ENCODE measurements at regions not wholly inside any gene's neighbourhood (a gene's known extent, or its start where the extent isn't known, plus 50 kb on each side); places are given as distances from the start of the nearest gene placed in this dataset.

DNA sequence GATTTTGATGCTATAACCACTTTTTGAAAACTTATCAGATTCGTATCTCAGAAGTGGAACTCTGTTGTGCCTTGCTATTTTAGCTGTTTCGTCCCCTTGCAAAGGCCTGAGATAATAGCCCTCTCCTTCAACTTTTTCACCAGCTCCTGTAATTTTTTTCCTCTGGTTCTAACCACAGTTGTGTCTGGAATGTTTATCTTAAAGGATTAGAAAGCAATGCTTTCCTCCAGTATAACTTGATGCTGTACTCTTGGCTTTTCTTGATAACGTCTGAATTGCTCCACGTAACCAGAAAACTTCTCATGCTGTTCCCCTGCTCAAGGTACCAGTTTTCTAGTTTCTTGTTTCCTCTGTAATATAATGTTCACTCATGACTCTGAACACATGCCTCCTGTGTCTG, 209.4 kb downstream of the DTWD2 start:
- Mint-ChIP-seq H3K4me3 (no peak overlapping the region), H3K36me3 (ENCODE audit: low read depth) (no peaks in the 10 kb centered on the region)

DNA sequence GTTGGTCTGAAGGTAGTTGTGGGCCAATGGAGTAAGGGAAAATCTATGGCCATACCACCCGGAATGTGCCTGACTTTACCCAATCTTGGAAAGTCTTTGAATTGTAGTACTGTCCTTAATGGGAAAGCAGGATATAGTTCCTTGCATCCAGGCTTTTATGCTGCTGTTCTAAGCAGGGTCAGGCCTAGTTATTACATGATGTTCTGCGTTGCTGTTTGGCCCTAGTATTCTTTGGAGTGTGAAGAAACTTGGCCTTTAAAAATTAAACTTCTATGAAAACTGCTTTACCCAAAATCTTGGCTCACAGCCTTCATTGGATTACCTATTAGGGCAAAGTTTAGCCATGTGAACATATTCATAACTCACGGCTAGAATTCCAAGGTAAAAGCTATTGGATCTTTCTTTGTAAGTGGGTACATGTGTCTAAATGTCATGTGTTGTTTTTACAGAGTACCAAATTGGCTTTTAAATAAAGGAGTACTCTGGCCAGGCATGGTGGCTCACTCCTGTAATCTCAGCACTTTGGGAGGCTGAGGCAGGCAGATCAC, 211.1 kb downstream of the DTWD2 start:
- Mint-ChIP-seq H3K27ac (no peak overlapping the region), H3K36me3 (ENCODE audit: low read depth) (no peaks in the 10 kb centered on the region), H3K27me3 (peaks cover 7% of the 10 kb centered on the region), H3K4me3 (no peak overlapping the region), H3K9me3 (no peaks in the 10 kb centered on the region), H3K4me1 (no peaks in the 10 kb centered on the region)
- no peak for ATAC-seq (replicated peaks)

More for the DNA sequence above, 209.4 kb downstream of the DTWD2 start:
- Mint-ChIP-seq H3K9me3 (no peaks in the 10 kb centered on the region), H3K4me1 (no peaks in the 10 kb centered on the region), H3K27me3 (peaks cover 7% of the 10 kb centered on the region), H3K27ac (no peak overlapping the region)
- no peak for ATAC-seq (replicated peaks)

DNA sequence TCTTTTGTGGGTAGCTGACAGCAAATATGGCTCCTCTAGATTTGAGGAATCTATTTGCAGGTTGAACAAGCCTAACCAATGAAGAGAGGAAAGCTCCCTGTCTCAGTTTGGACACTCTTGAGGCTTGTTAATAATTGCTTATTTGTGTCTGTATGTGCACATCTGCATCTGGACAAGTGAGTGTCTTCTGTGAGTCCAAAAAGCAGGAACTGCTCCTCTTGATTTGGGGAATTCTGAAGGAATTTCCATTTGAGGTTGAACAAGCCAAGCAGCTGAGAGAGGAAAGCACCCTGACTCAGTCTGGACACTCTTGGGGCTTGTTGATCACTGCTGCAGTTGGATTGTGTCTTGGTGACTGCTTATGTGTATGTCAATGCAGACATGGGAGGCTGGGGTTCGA, 211.6 kb downstream of the DTWD2 start:
- no peak overlapping the region for H3K4me3 Mint-ChIP-seq
- no peak overlapping the region for H3K27ac Mint-ChIP-seq
- ATAC-seq (replicated peaks) = no peak
- peaks cover 8% of the 10 kb centered on the region for H3K27me3 Mint-ChIP-seq
- no peaks in the 10 kb centered on the region for H3K4me1 Mint-ChIP-seq
- no peaks in the 10 kb centered on the region for H3K36me3 Mint-ChIP-seq (ENCODE audit: low read depth)
- H3K9me3 Mint-ChIP-seq = peaks cover under 1% of the 10 kb centered on the region

DNA sequence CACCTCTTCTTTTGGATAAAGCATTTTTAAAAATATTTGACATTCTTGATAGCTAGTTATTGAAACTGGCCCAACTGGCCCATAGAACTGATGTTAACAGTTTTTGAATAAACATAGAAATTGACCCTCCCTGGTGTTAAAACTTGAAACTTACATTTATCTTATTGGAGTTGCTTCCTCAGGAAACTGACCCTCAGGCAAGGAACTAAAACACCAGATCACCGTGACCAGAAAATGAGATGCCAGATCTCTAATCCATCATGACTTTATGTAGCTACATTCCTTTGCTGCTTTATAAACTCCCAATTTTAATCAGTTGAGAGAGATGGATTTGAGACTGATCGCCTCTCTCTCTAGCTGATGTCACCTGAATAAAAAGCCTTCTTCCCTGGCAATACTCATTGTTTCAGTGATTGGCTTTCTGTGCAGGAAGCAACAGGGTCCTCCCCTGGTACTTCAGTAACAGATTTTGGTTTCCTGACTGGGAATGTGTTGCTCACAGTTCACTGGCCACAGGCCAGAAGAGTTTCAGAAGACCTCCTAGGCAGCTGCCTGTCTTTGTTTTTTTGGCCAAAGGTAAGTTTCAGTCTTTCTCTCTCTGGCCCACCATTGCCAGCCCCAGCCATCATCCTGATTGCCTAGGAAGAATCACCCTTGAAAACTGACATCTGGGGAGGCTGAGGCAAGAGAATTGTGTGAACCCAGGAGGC, 212.4 kb downstream of the DTWD2 start:
- no peak overlapping the region for H3K27ac Mint-ChIP-seq
- peaks cover 13% of the 10 kb centered on the region for H3K27me3 Mint-ChIP-seq
- peaks cover 6% of the 10 kb centered on the region for H3K9me3 Mint-ChIP-seq
- no peak overlapping the region for H3K4me3 Mint-ChIP-seq
- ATAC-seq (replicated peaks) = no peak
- H3K4me1 Mint-ChIP-seq = no peaks in the 10 kb centered on the region
- no peaks in the 10 kb centered on the region for H3K36me3 Mint-ChIP-seq (ENCODE audit: low read depth)

GRCh38 chr5:118768607-118769175, 219.7 kb downstream of the DTWD2 start:
- Mint-ChIP-seq H3K4me1 (no peaks in the 10 kb centered on the region), H3K27ac (no peak overlapping the region), H3K36me3 (ENCODE audit: low read depth) (no peaks in the 10 kb centered on the region), H3K27me3 (peaks cover 8% of the 10 kb centered on the region), H3K4me3 (no peak overlapping the region), H3K9me3 (peaks cover 6% of the 10 kb centered on the region)
- ATAC-seq (replicated peaks) = no peak

DNA sequence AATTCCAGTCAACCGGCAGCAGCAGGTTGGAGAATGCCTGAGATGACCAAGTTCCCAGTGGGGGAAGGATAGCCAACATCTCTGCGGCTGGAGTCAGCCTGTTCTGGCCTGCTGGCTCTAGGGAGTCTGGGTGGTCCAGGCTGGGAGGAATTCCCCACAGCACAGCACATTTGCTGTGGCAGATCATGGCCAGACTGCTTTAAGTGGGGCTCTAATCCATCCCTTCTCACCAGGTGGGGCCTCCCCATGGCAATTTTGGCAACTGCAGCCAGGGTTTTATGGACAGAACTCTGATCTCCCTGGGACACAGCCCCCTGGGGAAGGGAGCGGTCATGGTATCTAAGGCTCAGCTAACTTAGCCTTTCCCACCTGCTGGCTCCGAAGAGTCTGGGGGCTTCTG, 226.1 kb downstream of the DTWD2 start:
- H3K9me3 Mint-ChIP-seq = no peaks in the 10 kb centered on the region
- no peaks in the 10 kb centered on the region for H3K36me3 Mint-ChIP-seq (ENCODE audit: low read depth)
- no peak overlapping the region for H3K27ac Mint-ChIP-seq
- no peaks in the 10 kb centered on the region for H3K4me1 Mint-ChIP-seq
- ATAC-seq (replicated peaks) = no peak
- no peak overlapping the region for H3K4me3 Mint-ChIP-seq
- H3K27me3 Mint-ChIP-seq = peaks cover 4% of the 10 kb centered on the region

- no peaks in the 10 kb centered on the region for H3K9me3 Mint-ChIP-seq
- no peaks in the 10 kb centered on the region for H3K36me3 Mint-ChIP-seq (ENCODE audit: low read depth)
- peaks cover 4% of the 10 kb centered on the region for H3K27me3 Mint-ChIP-seq
- H3K4me1 Mint-ChIP-seq = no peaks in the 10 kb centered on the region
- H3K27ac Mint-ChIP-seq = no peak overlapping the region
- no peak for ATAC-seq (replicated peaks)
- no peak overlapping the region for H3K4me3 Mint-ChIP-seq
These were observed 226.5 kb downstream of the DTWD2 start for GRCh38 chr5:118761814-118762213.

DNA sequence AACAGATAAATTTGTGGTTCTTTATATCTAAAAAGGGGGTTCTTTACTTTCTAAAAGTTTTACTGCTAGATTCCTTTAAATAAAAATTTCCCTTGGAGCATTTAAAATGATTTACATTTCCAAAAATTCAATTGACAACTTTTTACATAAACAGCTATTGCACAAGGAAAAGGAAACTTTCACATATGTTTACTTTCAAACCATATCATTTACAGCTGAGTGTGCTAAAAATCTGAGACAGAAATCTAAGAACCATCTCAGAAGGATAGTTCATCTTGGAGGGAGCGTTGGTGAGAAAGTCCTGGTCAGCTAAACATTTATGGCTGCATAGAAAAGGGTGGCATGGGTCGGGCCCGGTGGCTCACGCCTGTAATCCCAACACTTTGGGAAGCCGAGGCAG, 235.4 kb downstream of the DTWD2 start:
- Mint-ChIP-seq H3K36me3 (ENCODE audit: low read depth) (no peaks in the 10 kb centered on the region), H3K4me1 (no peaks in the 10 kb centered on the region), H3K4me3 (no peak overlapping the region), H3K27ac (no peak overlapping the region), H3K9me3 (peaks cover 4% of the 10 kb centered on the region), H3K27me3 (peaks cover 6% of the 10 kb centered on the region)
- no peak for ATAC-seq (replicated peaks)

GRCh38 chr5:118736396-118736795, 252.0 kb downstream of the DTWD2 start:
- peaks cover 3% of the 10 kb centered on the region for H3K27me3 Mint-ChIP-seq
- peaks cover 13% of the 10 kb centered on the region for H3K9me3 Mint-ChIP-seq
- no peaks in the 10 kb centered on the region for H3K4me1 Mint-ChIP-seq
- H3K36me3 Mint-ChIP-seq (ENCODE audit: low read depth) = no peaks in the 10 kb centered on the region
- no peak for ATAC-seq (replicated peaks)
- no peak overlapping the region for H3K27ac Mint-ChIP-seq
- no peak overlapping the region for H3K4me3 Mint-ChIP-seq

GRCh38 chr5:118733394-118733793, 255.0 kb downstream of the DTWD2 start:
- no peak overlapping the region for H3K27ac Mint-ChIP-seq
- no peak for ATAC-seq (replicated peaks)
- H3K36me3 Mint-ChIP-seq (ENCODE audit: low read depth) = no peaks in the 10 kb centered on the region
- H3K4me3 Mint-ChIP-seq = no peak overlapping the region
- H3K9me3 Mint-ChIP-seq = peaks cover 7% of the 10 kb centered on the region
- H3K4me1 Mint-ChIP-seq = no peaks in the 10 kb centered on the region
- peaks cover 3% of the 10 kb centered on the region for H3K27me3 Mint-ChIP-seq

DNA sequence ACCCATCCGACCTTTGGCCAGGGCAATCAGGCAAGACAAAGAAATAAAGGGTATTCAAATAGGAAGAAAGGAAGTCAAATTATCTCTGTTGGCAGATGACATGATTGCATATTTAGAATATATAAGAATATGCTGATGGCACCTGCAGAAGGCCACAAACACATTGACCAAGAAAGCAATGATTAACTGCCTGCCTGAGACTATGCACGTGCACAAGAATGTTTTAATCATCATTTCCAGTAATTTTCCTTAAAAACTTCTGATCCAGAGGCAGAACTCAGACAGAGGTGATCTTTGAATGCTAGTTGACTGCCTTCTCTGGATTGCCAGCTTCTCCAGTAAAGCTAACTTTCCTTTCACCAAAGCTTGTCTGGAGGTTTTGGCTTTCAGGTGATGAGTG, 260.2 kb downstream of the DTWD2 start:
- H3K36me3 Mint-ChIP-seq (ENCODE audit: low read depth) = no peaks in the 10 kb centered on the region
- H3K4me3 Mint-ChIP-seq = no peak overlapping the region
- H3K27me3 Mint-ChIP-seq = no peaks in the 10 kb centered on the region
- ATAC-seq (replicated peaks) = no peak
- no peaks in the 10 kb centered on the region for H3K4me1 Mint-ChIP-seq
- H3K9me3 Mint-ChIP-seq = no peaks in the 10 kb centered on the region
- no peak overlapping the region for H3K27ac Mint-ChIP-seq

DNA sequence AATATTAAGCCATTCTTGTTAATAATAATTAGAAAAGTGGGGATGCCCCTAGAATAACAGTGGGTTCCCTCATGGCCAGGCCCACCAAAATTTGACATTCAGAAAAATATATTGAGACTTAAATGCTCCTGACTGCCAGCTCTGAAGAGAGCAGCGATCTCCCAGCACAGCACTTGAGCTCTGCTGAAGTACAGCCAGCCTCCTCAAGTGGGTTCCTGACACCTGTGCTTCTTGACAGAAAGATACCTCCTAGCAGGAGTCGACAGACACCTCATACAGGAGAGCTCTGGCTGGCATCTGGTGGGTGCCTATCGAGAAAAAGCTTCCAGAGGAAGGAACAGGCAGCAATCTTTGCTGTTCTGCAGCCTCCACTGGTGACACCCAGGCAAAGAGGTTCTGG, 261.5 kb downstream of the DTWD2 start:
- no peaks in the 10 kb centered on the region for H3K27me3 Mint-ChIP-seq
- H3K36me3 Mint-ChIP-seq (ENCODE audit: low read depth) = no peaks in the 10 kb centered on the region

DNA sequence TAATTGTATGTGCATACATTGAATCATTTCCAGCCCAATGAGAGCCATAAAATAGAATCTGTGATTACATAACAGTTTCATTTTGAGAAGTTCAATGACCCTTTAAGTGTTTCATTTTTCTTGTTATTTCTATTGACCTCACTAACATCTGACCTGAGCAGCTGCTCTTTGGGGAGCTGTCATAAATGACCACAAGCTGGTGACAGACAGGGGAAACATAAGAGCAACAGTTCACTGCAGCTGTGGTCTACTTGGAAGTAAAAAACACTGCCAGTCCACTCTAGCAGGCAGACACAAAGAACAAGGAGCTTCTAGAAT, 265.4 kb downstream of the DTWD2 start:
- no peak for ATAC-seq (replicated peaks)
- Mint-ChIP-seq H3K4me3 (no peak overlapping the region), H3K27me3 (no peaks in the 10 kb centered on the region), H3K4me1 (no peaks in the 10 kb centered on the region), H3K9me3 (peaks cover 6% of the 10 kb centered on the region), H3K36me3 (ENCODE audit: low read depth) (no peaks in the 10 kb centered on the region), H3K27ac (no peak overlapping the region)

More for the DNA sequence above, 261.5 kb downstream of the DTWD2 start:
- Mint-ChIP-seq H3K4me3 (no peak overlapping the region), H3K27ac (no peak overlapping the region), H3K9me3 (no peaks in the 10 kb centered on the region), H3K4me1 (no peaks in the 10 kb centered on the region)
- ATAC-seq (replicated peaks) = no peak

DNA sequence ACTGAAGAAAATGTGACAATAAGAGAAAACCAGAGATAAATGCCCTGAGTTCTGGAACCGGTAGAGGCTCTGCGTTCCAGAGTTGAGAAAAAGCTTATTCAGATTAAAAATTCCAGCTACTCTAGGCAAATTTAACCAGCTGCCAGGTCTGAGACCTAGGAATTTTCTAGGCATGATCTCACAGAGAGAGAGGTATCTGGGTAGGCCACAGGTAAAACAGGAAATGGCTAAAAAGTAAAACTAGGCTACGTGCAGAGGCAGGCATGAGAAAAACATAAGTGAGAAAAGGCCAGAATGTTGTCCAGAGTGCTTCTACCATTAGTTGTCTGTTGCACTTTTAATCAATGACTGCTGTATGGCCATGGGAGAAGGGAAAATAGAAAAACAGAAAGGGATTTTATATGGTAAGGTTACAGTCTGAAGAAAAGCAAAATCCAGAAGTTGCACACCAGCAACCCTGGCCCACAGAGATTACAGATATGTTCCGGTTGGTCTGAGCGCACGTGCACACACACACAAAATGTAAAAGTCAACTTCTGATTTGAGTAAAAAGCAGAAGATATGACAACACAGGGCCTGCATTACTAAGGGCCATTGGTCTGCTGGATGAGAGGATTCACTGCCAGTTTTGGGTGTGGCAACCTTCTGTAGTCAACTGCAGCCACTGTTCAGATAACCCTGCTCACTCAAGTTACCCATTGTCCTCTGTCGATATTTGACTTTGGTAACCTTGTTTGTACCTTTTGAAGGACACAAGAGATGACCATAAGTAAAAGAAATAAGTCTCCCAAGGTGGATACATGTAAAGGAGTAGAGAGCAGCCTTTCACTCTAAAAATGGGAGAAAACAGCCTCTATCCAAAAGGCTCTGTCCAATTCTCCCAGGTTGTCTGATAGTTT, 266.0 kb downstream of the DTWD2 start:
- Mint-ChIP-seq H3K4me1 (no peaks in the 10 kb centered on the region), H3K4me3 (no peak overlapping the region), H3K36me3 (ENCODE audit: low read depth) (no peaks in the 10 kb centered on the region), H3K9me3 (peaks cover 7% of the 10 kb centered on the region), H3K27me3 (no peaks in the 10 kb centered on the region), H3K27ac (no peak overlapping the region)
- no peak for ATAC-seq (replicated peaks)

DNA sequence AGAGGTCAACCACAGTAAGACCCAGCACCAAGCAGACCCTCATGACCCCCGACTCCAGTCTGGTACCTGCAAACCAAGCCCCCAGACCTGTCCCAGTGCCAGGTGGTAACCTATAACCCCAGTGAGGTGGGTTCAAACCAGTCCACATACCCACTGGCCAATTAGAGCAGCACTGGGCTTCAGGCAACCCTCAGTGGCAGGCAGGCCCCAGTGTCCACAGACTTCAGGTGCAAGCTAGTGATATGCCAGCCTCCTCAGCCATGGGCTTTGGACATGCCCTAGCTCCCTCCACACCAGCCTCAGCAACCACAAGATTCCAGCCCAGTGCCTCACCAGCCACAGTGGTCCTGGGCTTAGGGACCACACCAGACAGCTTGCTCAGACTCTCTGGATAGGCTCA, 276.6 kb downstream of the DTWD2 start:
- no peaks in the 10 kb centered on the region for H3K27me3 Mint-ChIP-seq
- no peaks in the 10 kb centered on the region for H3K4me1 Mint-ChIP-seq
- no peaks in the 10 kb centered on the region for H3K36me3 Mint-ChIP-seq (ENCODE audit: low read depth)
- no peak for ATAC-seq (replicated peaks)
- H3K4me3 Mint-ChIP-seq = no peak overlapping the region
- peaks cover 9% of the 10 kb centered on the region for H3K9me3 Mint-ChIP-seq
- H3K27ac Mint-ChIP-seq = no peak overlapping the region
